HG03460 (cell line): ENCODE measurements at regions not wholly inside any gene's neighbourhood (a gene's known extent, or its start where the extent isn't known, plus 50 kb on each side); places are given as distances from the start of the nearest gene placed in this dataset.

ENCODE experiments used
- ATAC-seq: cut with Tn5 transposase; IDR thresholded peaks from one replicate; pipeline ENCODE4 v1.9.1; 2021; ENCODE audit not compliant: unreplicated experiment

DNA sequence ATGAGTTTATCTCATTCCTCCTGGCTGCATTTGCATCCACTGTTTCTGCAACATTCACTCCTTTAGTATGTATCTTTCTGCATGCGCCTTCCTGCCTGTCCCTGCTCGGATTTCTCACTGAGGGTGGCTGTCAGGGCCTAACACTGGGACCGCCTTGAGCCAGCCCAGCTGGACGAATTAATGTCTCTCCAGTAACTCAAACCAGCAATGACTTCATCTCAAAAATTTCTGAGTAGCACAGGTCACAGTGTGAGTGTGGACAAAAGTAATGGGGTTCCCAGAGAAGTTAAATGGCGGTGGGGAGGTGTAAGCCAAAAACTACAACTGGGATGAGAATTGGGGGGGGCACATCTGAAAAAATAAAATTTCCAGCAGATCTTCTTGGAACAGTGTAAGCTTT, 444.0 kb upstream of the MGMT start:
- ATAC-seq: no peak

- ATAC-seq: no peak
These were observed 443.0 kb upstream of the MGMT start for GRCh38 chr10:129024046-129024445.

DNA sequence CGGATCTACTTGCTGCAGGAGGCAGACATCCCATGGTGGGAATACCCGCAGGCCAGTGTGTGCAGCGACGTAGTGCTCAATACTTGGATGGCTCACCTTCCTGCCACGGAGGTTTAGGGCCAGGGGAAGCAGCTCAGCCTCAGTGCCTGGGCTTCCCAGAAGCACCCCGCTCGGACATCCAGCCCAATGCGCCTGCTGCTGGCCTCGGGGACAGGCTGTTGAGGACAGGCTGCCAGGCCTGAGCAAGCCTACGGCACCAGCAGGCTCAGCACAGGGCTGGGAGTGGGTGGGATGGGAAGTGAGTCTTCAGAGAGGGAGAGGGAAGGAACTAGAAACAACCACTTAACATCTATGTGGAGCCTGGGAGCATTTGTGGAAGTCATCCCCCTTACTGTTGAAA, 441.3 kb upstream of the MGMT start:
- no peak for ATAC-seq

DNA sequence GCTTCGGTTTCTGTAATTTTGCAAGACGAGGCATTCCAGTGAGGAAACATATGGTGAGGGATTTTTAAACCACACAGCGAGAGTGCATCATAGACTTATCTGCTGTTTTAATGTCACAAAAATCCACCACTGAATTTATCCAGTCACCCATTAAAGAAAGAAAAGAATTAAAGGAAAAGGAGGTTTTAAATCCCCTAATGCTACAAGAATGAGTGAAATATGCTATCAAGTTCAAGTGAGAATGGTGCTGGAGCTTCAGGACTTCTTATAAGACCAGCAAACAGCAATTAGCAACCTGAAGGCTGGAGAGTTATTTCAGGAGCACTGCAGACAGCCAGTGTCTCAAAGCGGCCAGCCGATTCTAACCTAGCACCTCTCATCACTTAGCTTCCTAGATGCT, 439.1 kb upstream of the MGMT start:
- no peak for ATAC-seq

DNA sequence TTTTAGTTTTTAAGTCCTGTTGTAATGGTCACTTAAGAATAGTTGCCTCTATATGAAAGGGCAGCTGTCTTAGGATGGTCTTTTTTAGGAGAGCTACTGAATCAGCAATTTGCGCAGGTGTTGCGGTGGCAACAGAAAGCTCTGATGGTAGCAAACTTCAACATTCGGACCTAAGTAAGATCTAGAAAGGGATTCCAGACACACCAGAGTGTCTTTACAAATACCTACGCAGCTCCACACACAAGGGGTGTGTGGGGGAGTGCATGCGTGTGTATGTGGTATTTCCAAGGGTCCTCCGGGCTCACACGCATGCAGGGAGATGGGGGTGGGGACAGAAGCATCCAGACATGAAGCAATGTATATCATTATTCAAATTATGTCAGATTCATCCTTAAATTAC, 438.6 kb upstream of the MGMT start:
- no peak for ATAC-seq

DNA sequence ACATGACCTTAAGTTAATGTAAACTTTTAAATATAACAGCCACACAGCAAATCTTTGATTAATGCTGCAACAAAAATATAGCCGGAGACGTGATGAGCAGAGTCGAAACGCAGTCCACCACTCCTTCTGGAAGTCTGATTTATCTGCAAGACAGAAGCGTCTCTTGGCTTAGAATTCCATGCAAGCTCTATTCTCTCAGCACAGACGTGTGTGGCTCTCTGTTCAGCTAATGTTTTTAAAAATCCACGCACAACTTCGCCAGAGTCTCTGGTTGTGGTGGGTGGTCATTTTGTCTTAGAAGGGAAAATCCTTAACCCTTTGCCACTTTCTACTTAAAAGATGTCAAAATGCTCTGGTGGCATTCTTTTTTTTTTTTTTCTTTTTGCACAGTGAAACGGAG, 438.0 kb upstream of the MGMT start:
- ATAC-seq: no peak

DNA sequence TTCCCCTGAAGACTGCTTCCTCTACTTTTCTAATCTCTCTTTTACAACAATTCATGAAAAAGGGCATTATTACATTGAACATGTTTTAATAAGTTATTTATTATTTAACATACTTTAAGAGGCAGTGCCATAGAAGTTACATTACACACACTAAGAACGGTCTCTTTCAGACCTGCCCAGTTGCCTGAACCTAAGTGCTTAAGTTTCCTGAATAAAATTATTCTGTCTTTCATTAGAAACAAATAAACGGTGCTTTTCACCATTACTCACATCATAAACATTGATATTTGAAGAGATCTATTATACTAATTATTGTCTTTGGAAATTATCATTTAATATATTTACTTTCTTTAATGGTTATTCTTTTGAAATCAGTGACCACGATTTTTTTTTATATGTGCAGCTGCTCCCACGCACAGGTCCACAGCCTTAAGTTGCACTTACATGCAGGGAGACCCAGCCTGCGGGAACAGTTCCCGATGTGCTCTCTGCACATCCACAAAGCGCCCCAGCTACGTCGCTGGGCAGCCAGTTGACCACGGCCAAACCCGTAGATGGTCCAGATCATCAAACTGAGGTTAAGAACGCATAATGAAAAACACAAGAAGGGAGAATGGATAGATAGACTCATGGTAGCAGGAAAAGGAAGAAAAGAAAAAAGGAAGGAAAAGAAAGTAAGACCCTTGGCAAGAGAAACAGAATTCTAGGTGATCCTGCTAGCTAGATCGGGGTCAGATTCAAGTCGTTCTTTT, 437.0 kb upstream of the MGMT start:
- no peak for ATAC-seq

DNA sequence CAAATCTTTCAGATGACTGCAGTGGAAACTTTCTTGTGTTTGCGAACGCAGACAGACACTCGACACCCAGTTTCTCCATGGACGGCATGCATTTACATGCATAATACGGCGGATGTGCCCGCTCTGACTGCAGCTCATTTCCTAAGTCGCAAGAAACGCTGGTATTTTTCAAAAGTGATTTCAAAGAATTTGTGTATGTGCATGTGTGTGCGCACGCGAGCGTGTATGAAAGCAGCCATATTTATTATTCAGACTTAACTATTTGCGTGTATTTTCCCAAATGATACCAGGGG, 436.5 kb upstream of the MGMT start:
- no peak for ATAC-seq

DNA sequence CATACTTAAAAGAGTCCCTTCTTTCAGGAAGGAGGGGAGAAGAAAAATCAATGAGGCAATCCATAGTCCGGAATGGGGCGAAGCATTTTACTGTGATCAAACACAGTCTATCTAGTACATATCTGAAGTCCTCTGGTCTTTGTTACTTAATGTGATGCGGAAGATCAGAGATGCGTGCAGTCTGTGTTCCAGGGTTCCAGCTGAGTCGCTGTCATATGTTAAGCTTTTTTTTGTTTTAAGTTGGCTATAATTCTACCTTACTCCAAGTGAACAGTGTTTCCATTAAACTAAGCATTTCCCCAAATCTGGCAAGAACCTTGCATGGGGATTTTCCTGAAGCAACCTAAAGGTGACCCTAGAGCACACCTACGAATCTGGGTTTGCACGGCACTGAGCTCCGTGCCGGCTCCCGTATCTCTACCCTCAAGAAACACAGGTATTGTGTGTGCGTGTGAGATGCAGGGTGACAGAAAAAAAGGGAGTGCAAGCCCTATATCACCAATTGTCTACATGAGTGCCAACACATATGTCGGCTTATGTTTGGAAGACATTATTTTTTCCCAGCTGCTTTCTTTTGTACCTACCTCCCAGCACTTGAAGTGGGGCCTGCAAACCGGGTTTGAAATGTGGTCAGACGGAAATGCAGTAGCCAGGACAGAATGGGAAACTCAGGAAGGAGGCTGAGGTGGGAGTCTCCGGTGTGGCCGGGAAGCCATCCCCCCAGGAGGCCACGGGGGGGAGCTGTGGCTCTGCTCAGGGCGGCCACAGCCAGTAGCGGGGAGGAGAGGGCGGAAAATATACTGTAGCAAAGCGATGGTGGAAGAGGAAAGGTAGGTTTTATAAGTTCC, 435.8 kb upstream of the MGMT start:
- ATAC-seq: no peak

DNA sequence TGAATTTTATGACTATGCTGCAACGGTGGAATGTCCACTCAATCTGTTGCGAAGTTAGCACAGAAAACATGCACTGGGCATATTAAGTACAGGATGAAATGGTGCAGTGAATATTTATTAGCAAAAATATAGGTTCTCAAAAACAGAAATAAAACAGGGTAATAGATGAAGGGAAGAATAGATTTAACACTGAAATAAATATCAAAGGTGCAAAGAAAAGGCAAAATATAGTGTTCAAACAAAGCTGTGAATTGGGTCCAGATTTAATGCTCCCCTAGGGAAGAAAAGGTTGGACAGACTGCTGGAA, 435.2 kb upstream of the MGMT start:
- no peak for ATAC-seq

- no peak for ATAC-seq
These were observed 434.4 kb upstream of the MGMT start for GRCh38 chr10:129032372-129033313.

DNA sequence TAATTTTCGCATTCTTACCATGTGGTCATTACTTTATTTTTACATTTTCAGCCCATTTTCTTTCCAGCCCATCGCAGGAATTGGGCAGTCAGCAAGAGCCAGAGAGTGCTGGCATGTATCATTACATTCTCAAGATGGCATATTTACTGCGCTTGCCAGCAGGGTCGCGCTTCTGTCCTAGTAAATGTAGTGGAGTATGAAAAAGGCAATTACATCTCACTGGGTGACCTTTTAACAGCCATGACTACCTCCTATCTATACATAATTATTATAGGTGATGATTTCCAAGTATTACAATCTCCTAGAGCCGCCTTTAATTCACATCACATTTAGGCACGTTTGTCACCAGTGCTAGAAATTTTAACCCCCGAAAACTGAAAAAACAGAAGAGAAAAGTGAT, 433.7 kb upstream of the MGMT start:
- no peak for ATAC-seq

- ATAC-seq: no peak
These were observed 433.2 kb upstream of the MGMT start for GRCh38 chr10:129033790-129034272.

- no peak for ATAC-seq
These were observed 431.8 kb upstream of the MGMT start for GRCh38 chr10:129035052-129035827.

DNA sequence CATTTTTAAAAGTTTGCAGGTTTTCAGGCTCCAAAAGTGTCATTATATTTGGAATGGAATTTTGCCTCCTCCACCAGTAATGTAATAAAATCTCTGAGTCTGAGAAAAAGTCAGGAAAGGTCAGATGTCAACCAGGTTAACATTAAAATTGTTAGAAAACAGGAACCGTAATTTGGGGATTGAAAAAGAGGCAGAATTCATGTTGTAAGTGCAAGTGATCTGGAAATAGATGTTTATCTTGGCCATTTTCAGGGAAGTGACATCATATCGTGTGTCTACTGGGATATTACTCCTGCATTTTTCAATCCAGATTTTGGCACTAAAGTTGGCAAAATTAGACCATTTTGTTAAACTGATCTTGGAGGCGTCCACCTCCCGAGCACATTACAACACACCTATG, 428.5 kb upstream of the MGMT start:
- no peak for ATAC-seq

- no peak for ATAC-seq
These were observed 427.4 kb upstream of the MGMT start for GRCh38 chr10:129039406-129040370.

DNA sequence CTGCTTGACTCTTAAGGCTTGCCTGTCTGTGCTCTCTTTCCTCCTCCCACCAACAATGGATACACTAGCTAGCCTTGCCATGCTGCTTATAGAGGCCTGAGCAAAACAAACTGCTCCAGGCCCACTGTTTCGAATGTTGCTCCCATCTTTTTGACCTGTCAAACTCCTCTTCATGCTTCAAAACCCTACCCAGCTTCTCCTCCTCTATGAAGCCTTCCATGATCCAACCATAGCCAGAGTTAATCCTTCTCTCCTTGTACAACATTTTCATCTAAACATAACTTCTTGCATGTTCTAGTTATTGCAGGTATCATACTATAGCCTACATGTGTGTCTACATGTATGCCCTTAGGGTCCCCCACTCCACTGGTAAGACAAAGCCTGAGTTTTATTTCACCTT, 426.7 kb upstream of the MGMT start:
- ATAC-seq: no peak

- ATAC-seq: no peak
These were observed 425.1 kb upstream of the MGMT start for GRCh38 chr10:129041916-129042315.

DNA sequence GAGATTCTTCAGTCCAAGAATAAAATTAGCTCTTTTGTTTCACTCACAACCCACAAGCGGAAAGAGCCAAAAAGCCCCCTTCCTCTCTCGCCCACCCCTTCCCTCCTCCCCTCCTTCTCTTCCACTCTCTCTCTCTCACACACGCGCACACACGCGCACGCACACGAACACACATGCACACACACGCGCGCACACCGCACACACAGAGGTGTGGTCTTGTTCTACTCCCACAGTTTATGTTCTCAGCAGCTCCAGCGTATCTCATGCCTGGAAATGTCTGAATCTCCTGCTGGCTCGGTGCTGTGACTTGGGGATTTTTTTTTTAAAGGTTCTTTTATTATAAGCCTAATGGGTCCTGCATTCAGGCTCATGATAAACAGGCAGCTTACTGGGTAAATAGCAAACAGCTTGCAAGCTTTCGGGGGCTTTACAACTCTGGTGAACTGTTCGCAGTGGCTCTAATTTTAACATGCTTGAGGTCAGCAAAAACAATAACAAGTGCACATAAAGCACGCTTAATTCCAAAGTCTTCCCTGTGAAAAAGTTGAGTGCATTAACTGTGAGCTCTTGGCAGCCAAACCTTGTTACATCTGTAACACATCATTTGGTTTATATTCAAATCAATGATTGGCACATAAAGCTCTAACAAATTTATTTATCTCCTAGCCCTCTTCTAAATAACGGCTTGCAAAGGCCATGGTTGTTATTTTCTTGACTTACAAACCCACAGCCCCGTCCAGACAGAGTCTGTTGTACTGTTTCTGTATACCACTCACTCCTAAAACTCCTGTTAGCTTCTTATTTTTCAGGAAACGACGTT, 424.1 kb upstream of the MGMT start:
- ATAC-seq: no peak
